Neuronal stem cell (in vitro differentiated cells): ENCODE measurements at regions not wholly inside any gene's neighbourhood (a gene's known extent, or its start where the extent isn't known, plus 50 kb on each side); places are given as distances from the start of the nearest gene placed in this dataset.

Experiments used
- DNase-seq: peaks from one replicate; pipeline ENCODE4 v3.0.0-alpha.2; 2013; ENCODE audit warnings: low spot score
- H2AFZ ChIP-seq: one replicate; pipeline ENCODE4 v1.6.1; 2013; ENCODE audit warnings: mild to moderate bottlenecking, low read length, inconsistent platforms
- H2AK5ac ChIP-seq: 2 replicates; pipeline ENCODE4 v1.6.1; 2013; ENCODE audit warnings: low read depth, mild to moderate bottlenecking, inconsistent platforms, low read length, moderate library complexity, mixed read lengths
- H2BK120ac ChIP-seq: 2 replicates; pipeline ENCODE4 v1.6.1; 2013; ENCODE audit warnings: low read depth, mild to moderate bottlenecking, inconsistent platforms, low read length, moderate library complexity, mixed read lengths
- H2BK12ac ChIP-seq: one replicate; pipeline ENCODE4 v1.6.1; 2013; ENCODE audit warnings: low read length, inconsistent platforms
- H2BK15ac ChIP-seq: 2 replicates; pipeline ENCODE4 v1.6.1; 2013; ENCODE audit warnings: mild to moderate bottlenecking, low read length, inconsistent platforms, mixed read lengths
- H2BK5ac ChIP-seq: one replicate; pipeline ENCODE4 v1.6.1; 2013; ENCODE audit warnings: inconsistent platforms, mild to moderate bottlenecking, low read length, moderate library complexity
- H3K14ac ChIP-seq: one replicate; pipeline ENCODE4 v1.6.1; 2013; ENCODE audit warnings: low read length, inconsistent platforms
- H3K18ac ChIP-seq: 2 replicates; pipeline ENCODE4 v1.6.1; 2013; ENCODE audit warnings: low read length, inconsistent platforms
- H3K23ac ChIP-seq: 2 replicates; pipeline ENCODE4 v1.6.1; 2013; ENCODE audit warnings: low read depth, mild to moderate bottlenecking, mixed read lengths, low read length, inconsistent platforms; ENCODE audit not compliant: poor library complexity
- H3K27ac ChIP-seq: replicated peaks from 3 replicates; pipeline ENCODE4 v1.5.1; 2013; ENCODE audit warnings: low read length, inconsistent platforms
- H3K27me3 ChIP-seq, 3 experiments: 2 replicates each; pipeline ENCODE4 v1.6.1; 2013; ENCODE audit warnings: low read length in 3 of 3, mild to moderate bottlenecking in 2 of 3, inconsistent platforms in 1 of 3, low read depth in 1 of 3, mixed read lengths in 1 of 3, moderate library complexity in 1 of 3; ENCODE audit not compliant: control insufficient read depth in 3 of 3, insufficient read depth in 3 of 3
- H3K36me3 ChIP-seq, 2 donors: replicated peaks in 1 of 2; 2 replicates each; pipeline ENCODE4 v1.6.1; 2013; ENCODE audit warnings: low read length in 2 of 2; ENCODE audit not compliant: control insufficient read depth in 2 of 2, insufficient read depth in 2 of 2
- H3K4ac ChIP-seq: 2 replicates; pipeline ENCODE4 v1.6.1; 2013; ENCODE audit warnings: inconsistent platforms, mild to moderate bottlenecking, low read length, moderate library complexity
- H3K4me1 ChIP-seq, 2 donors: 1 replicate in 1 of 2; 2 replicates in 1 of 2; pipeline ENCODE4 v1.6.1; 2013; ENCODE audit warnings: low read length in 2 of 2, low read depth in 1 of 2; ENCODE audit not compliant: control insufficient read depth in 2 of 2, insufficient read depth in 1 of 2
- H3K4me2 ChIP-seq: one replicate; pipeline ENCODE4 v1.6.1; 2013; ENCODE audit warnings: mild to moderate bottlenecking, low read length, inconsistent platforms; ENCODE audit not compliant: insufficient read depth, poor library complexity, severe bottlenecking
- H3K4me3 ChIP-seq, 2 donors: 2 replicates each; pipeline ENCODE4 v1.5.1; 2013; ENCODE audit warnings: low read length in 2 of 2, mild to moderate bottlenecking in 2 of 2, inconsistent platforms in 1 of 2, moderate library complexity in 1 of 2
- H3K79me1 ChIP-seq: one replicate; pipeline ENCODE4 v1.6.1; 2013; ENCODE audit warnings: low read depth, mild to moderate bottlenecking, inconsistent platforms, low read length, moderate library complexity
- H3K9ac ChIP-seq: one replicate; pipeline ENCODE4 v1.6.1; 2013; ENCODE audit warnings: mild to moderate bottlenecking, low read depth, low read length, inconsistent platforms; ENCODE audit not compliant: poor library complexity
- H3K9me3 ChIP-seq, 2 donors: replicated peaks in 1 of 2; 2 replicates each; pipeline versions ENCODE3 to v1.6.1; 2013; ENCODE audit warnings: low read length in 2 of 2, mild to moderate bottlenecking in 2 of 2, inconsistent platforms in 1 of 2, low read depth in 1 of 2, mixed read lengths in 1 of 2, moderate library complexity in 1 of 2; ENCODE audit not compliant: control insufficient read depth in 2 of 2, insufficient read depth in 1 of 2
- H4K8ac ChIP-seq: one replicate; pipeline ENCODE4 v1.6.1; 2013; ENCODE audit warnings: low read depth, mild to moderate bottlenecking, inconsistent platforms, low read length, moderate library complexity
- H4K91ac ChIP-seq: one replicate; pipeline ENCODE4 v1.6.1; 2013; ENCODE audit warnings: low read length, low read depth, mild to moderate bottlenecking, inconsistent platforms; ENCODE audit not compliant: poor library complexity
- WGBS, 2 donors: extraction: QIAGEN DNeasy Blood & Tissue Kit; methylation state at CpG; one replicate each; pipeline ENCODE4 v1.1.7; 2013; ENCODE audit warnings: missing lambda C conversion rate in 2 of 2, mixed read lengths in 1 of 2; ENCODE audit not compliant: insufficient read length in 2 of 2, insufficient replicate concordance in 1 of 2; ENCODE audit errors: extremely low coverage in 2 of 2; 5-methylcytosine and 5-hydroxymethylcytosine counted together

DNA sequence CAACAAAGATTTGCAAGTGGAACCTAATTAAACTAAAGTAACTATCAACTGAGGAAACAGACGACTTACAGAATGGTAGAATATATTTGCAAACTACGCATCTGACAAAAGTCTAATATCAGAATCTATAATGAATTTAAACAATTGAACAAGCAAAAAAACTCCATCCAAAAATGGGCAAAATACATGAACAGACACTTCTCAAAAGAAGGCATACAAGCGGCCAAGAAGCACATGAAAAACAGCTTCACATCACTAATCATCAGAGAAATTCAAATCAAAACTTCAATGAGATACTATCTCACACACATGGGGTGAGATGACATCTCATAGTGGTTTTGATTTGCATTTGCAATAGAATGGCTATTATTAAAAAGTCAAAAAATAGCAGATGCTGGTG is 128.6 kb downstream of the POLR2M start:
- Histone ChIP-seq H3K23ac (no peak overlapping the region), H3K4ac (no peak overlapping the region), H2AFZ (no peak overlapping the region), H3K36me3 (no peaks in the 10 kb centered on the region), H2BK5ac (no peak overlapping the region), H3K4me1 (no peaks in the 10 kb centered on the region), H4K91ac (no peak overlapping the region), H3K27ac (no peak overlapping the region), H3K18ac (no peak overlapping the region), H3K9ac (no peak overlapping the region), H2AK5ac (no peak overlapping the region), H3K9me3 (no peaks in the 10 kb centered on the region), H3K4me2 (no peak overlapping the region), H2BK15ac (no peak overlapping the region), H3K27me3 (no peaks in the 10 kb centered on the region), H3K79me1 (no peaks in the 10 kb centered on the region), H4K8ac (no peak overlapping the region), H2BK120ac (no peak overlapping the region), H2BK12ac (no peak overlapping the region), H3K14ac (no peak overlapping the region), H3K4me3 (no peak overlapping the region)
- no CpG with 5 or more reads among the region's 3 CpGs for WGBS, 2 donors
- no peak for DNase-seq

DNA sequence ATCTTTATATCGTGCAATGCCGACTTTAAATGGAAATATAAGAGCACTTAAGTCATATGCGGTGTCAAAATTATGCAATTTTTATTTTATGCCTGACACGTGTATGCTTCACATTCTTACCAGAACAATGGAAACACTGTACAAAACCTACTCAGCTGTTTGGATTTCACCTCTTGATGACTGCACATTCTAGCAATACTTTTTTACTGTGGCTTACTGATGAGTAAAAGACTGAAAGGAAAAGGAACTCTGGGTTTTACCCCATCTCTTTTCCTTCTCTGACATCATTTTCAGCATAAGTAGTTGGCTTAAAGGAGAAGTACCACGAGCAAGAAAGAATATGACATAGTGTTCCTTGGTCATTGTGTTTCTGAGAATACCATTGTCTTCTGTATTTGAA is 142.8 kb downstream of the POLR2M start:
- Histone ChIP-seq H3K4ac (no peak overlapping the region), H2AFZ (no peak overlapping the region), H3K4me1 (no peaks in the 10 kb centered on the region), H3K79me1 (no peaks in the 10 kb centered on the region), H3K9ac (no peak overlapping the region), H3K9me3 (no peaks in the 10 kb centered on the region), H4K91ac (no peak overlapping the region), H3K27ac (no peak overlapping the region), H3K4me3 (no peak overlapping the region), H2BK120ac (no peak overlapping the region), H3K36me3 (no peaks in the 10 kb centered on the region), H2BK5ac (no peak overlapping the region), H2BK15ac (no peak overlapping the region), H3K18ac (no peak overlapping the region), H3K4me2 (no peak overlapping the region), H2BK12ac (no peak overlapping the region), H3K27me3 (peaks cover 0 to 16% (median 0%) of the 10 kb centered on the region in 3 experiments), H3K14ac (no peak overlapping the region), H4K8ac (no peak overlapping the region), H3K23ac (no peak overlapping the region), H2AK5ac (no peak overlapping the region)
- no peak for DNase-seq
- no CpG with 5 or more reads among the region's 5 CpGs for WGBS, 2 donors

DNA sequence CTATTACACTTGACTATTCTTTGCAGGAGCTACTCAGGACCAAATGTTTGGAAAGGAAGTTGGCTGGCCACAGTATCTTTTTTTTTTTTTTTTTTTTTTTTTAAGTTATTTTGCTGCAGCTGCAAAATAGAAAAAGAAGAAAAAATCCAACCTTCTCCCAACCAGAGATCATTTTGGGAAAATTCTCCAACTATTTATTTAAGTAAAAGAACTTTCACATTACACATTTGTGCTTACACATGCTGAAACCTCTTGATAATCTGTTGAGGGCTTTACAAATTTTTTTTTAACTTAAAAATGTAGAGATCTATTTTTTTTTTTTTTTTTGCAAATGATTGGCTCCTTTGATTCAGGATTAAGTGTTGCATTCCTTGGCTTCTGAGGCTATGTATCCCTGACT is 148.0 kb downstream of the POLR2M start:
- Histone ChIP-seq H4K91ac (no peak overlapping the region), H3K4me2 (no peak overlapping the region), H2BK120ac (no peak overlapping the region), H3K79me1 (no peaks in the 10 kb centered on the region), H3K23ac (no peak overlapping the region), H2BK15ac (no peak overlapping the region), H2AFZ (no peak overlapping the region), H3K18ac (no peak overlapping the region), H3K14ac (no peak overlapping the region), H4K8ac (no peak overlapping the region), H3K4ac (no peak overlapping the region), H3K36me3 (no peaks in the 10 kb centered on the region), H2BK5ac (no peak overlapping the region), H2BK12ac (no peak overlapping the region), H3K4me3 (no peak overlapping the region), H2AK5ac (no peak overlapping the region), H3K27ac (no peak overlapping the region), H3K27me3 (peaks cover 0 to 13% (median 0%) of the 10 kb centered on the region in 3 experiments), H3K4me1 (no peaks in the 10 kb centered on the region), H3K9ac (no peak overlapping the region), H3K9me3 (no peaks in the 10 kb centered on the region)
- DNase-seq: no peak

DNA sequence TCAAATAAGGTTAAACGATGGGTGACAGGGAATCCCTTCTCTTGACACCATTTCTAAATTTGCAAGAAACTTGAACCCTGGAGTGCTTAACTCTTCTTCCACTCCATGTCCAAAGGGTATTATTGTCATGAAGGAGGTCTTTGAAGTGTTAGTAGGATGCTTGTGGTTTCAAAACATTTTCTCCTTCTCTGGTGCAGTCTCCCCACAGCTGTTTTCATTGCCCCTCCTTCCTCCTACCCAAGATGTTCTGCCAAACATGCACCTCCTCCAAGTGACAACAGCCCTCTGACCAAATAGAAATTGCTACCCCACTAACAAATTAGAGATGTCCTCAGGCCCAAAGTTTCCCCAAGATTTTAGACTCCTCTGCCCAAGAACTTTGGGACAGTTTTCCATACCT is 151.4 kb downstream of the POLR2M start:
- no peak for DNase-seq
- Histone ChIP-seq H2BK12ac (no peak overlapping the region), H3K79me1 (no peaks in the 10 kb centered on the region), H3K9ac (no peak overlapping the region), H2AK5ac (no peak overlapping the region), H2BK15ac (no peak overlapping the region), H3K23ac (no peak overlapping the region), H2BK5ac (no peak overlapping the region), H4K8ac (no peak overlapping the region), H3K9me3 (peaks cover 0 to 2% of the 10 kb centered on the region in 2 donors), H3K4me2 (no peak overlapping the region), H3K27me3 (peaks cover 0 to 7% (median 0%) of the 10 kb centered on the region in 3 experiments), H4K91ac (no peak overlapping the region), H2AFZ (no peak overlapping the region), H2BK120ac (no peak overlapping the region), H3K36me3 (no peaks in the 10 kb centered on the region), H3K4me3 (no peak overlapping the region), H3K27ac (no peak overlapping the region), H3K14ac (no peak overlapping the region), H3K4me1 (no peaks in the 10 kb centered on the region), H3K18ac (no peak overlapping the region), H3K4ac (no peak overlapping the region)
- no CpG with 5 or more reads among the region's 1 CpG for WGBS, 2 donors
